ENCODE measurements at regions not wholly inside any gene's neighbourhood (a gene's known extent, or its start where the extent isn't known, plus 50 kb on each side); places are given as distances from the start of the nearest gene placed in this dataset.

GRCh38 chr4:136818811-136819330 lies 713.4 kb downstream of the PCDH18 start:
- DNase-seq = no peak

- no peak for DNase-seq
Measured at GRCh38 chr4:136812100-136812880, 720.0 kb downstream of the PCDH18 start.

GRCh38 chr4:136811496-136812077 lies 720.7 kb downstream of the PCDH18 start:
- no peak for DNase-seq

- no peak for DNase-seq
Measured at GRCh38 chr4:136810626-136811025, 721.7 kb downstream of the PCDH18 start.

- DNase-seq = no peak
Measured at GRCh38 chr4:136806844-136807243, 725.5 kb downstream of the PCDH18 start.

- no peak for DNase-seq
Measured at GRCh38 chr4:136805617-136806016, 726.7 kb downstream of the PCDH18 start.

- no peak for DNase-seq
Measured at GRCh38 chr4:136803433-136803832, 728.9 kb downstream of the PCDH18 start.

- DNase-seq = no peak
Measured at GRCh38 chr4:136800248-136800647, 732.0 kb downstream of the PCDH18 start.

- no peak for DNase-seq
Measured at GRCh38 chr4:136796953-136797352, 735.3 kb downstream of the PCDH18 start.

- no peak for DNase-seq
Measured at GRCh38 chr4:136793848-136794247, 738.4 kb downstream of the PCDH18 start.

GRCh38 chr4:136784326-136784725 lies 748.0 kb downstream of the PCDH18 start:
- DNase-seq = no peak

GRCh38 chr4:136769717-136770116 lies 762.6 kb downstream of the PCDH18 start:
- no peak for DNase-seq

GRCh38 chr4:136768925-136769275 lies 763.4 kb downstream of the PCDH18 start:
- DNase-seq = no peak

- no peak for DNase-seq
Measured at GRCh38 chr4:136768213-136768924, 763.9 kb downstream of the PCDH18 start.

- DNase-seq = no peak
Measured at GRCh38 chr4:136763919-136764318, 768.4 kb downstream of the PCDH18 start.

- DNase-seq = no peak
Measured at GRCh38 chr4:136755531-136755916, 776.8 kb downstream of the PCDH18 start.

- DNase-seq = no peak
Measured at GRCh38 chr4:136754810-136755530, 777.3 kb downstream of the PCDH18 start.

- DNase-seq = no peak
Measured at GRCh38 chr4:136751556-136751955, 780.7 kb downstream of the PCDH18 start.

GRCh38 chr4:136750897-136751296 lies 781.4 kb downstream of the PCDH18 start:
- no peak for DNase-seq

- no peak for DNase-seq
Measured at GRCh38 chr4:136749989-136750388, 782.3 kb downstream of the PCDH18 start.

GRCh38 chr4:136748773-136749172 lies 783.5 kb downstream of the PCDH18 start:
- DNase-seq = no peak

- DNase-seq = no peak
Measured at GRCh38 chr4:136748165-136748564, 784.1 kb downstream of the PCDH18 start.

- no peak for DNase-seq
Measured at GRCh38 chr4:136743238-136743637, 789.1 kb downstream of the PCDH18 start.
